HCT116 (cell line): ENCODE measurements at regions not wholly inside any gene's neighbourhood (a gene's known extent, or its start where the extent isn't known, plus 50 kb on each side); places are given as distances from the start of the nearest gene placed in this dataset.

Experiments used
- ATAC-seq: fragments of 200-7000 bp; cut with Tn5 transposase; 2 replicates; pipeline ENCODE4 v1.9.1; 2020; ENCODE audit warnings: mild to moderate bottlenecking, moderate library complexity
- BruUV-seq: library from RNA; stranded (reverse); fragments of 400-500 nt; replicated peaks from 2 replicates; lab custom pipeline; 2021; lab: Mats Ljungman, UMichigan
- CTCF ChIA-PET: fragments of 300-600 bp; sonication (Branson Sonifier 250); formaldehyde crosslinking; loops from one replicate; lab custom pipeline; 2021; ENCODE audit warnings: antibody characterized with exemption; lab: Charles Lee
- POLR2A ChIA-PET: fragments of 300-600, 350-600 bp; sonication (Branson Sonifier 250); formaldehyde crosslinking; loops from one replicate; lab custom pipeline; 2021; ENCODE audit warnings: antibody characterized with exemption; lab: Charles Lee
- RAD21 ChIA-PET, 2 experiments: fragments of 300-600 bp; sonication (Branson Sonifier 250); formaldehyde crosslinking; loops; one replicate each; lab custom pipeline; 2023; ENCODE audit warnings: low total read pairs in 2 of 2; ENCODE audit not compliant: uncharacterized antibody in 2 of 2, unreplicated experiment in 2 of 2, low non-redundant PET in 1 of 2; lab: Charles Lee
- DNase-seq: peaks from one replicate; pipeline ENCODE4 v3.0.0-alpha.2; 2010; ENCODE audit warnings: low read depth, low spot score
- H2AFZ ChIP-seq: fragments of 200-600 bp; shearing (Covaris generic), sonication (generic); 2 replicates; pipeline ENCODE4 v1.6.1; 2017; ENCODE audit warnings: low read depth, mixed run types, mixed read lengths, antibody characterized with exemption, low read length; ENCODE audit not compliant: poor library complexity, severe bottlenecking
- H3K27ac ChIP-seq: 2 replicates; pipeline ENCODE4 v1.5.1; 2012; ENCODE audit warnings: low read depth, low read length
- H3K27me3 ChIP-seq: fragments of 200-600 bp; sonication (generic); 2 replicates; pipeline ENCODE4 v1.6.1; 2016; ENCODE audit warnings: mixed run types, low read length, mixed read lengths; ENCODE audit not compliant: insufficient read depth
- H3K36me3 ChIP-seq, 2 experiments: fragments of 200-500 bp in 1 of 2; fragments of 200-600 bp in 1 of 2; sonication (Bioruptor generic) in 1 of 2; sonication (generic) in 1 of 2; 2 replicates each; pipeline versions ENCODE4 v1.5.1 to v1.6.1; 2014 to 2016; ENCODE audit warnings: low read length in 2 of 2, inconsistent platforms in 1 of 2, mixed read lengths in 1 of 2, mixed run types in 1 of 2; ENCODE audit not compliant: insufficient read depth in 2 of 2, control insufficient read depth in 1 of 2
- H3K4me1 ChIP-seq, 2 experiments: fragments of 200-600 bp in 1 of 2; sonication (generic) in 1 of 2; 2 replicates each; pipeline versions ENCODE4 v1.5.1 to v1.6.1; 2012 to 2017; ENCODE audit warnings: low read length in 2 of 2, inconsistent platforms in 1 of 2, mild to moderate bottlenecking in 1 of 2, mixed read lengths in 1 of 2, mixed run types in 1 of 2, moderate library complexity in 1 of 2; ENCODE audit not compliant: insufficient read depth in 2 of 2, control insufficient read depth in 1 of 2
- H3K4me2 ChIP-seq: fragments of 200-600 bp; sonication (generic); 2 replicates; pipeline ENCODE4 v1.6.1; 2017; ENCODE audit warnings: mixed run types, low read length, mixed read lengths
- H3K4me3 ChIP-seq, 2 experiments: fragments of 200-600 bp in 1 of 2; sonication (generic) in 1 of 2; replicated peaks in 1 of 2; 2 replicates each; pipeline ENCODE4 v1.5.1; 2011 to 2016; ENCODE audit warnings: low read length in 2 of 2, control low read depth in 1 of 2, low read depth in 1 of 2, mild to moderate bottlenecking in 1 of 2, mixed read lengths in 1 of 2, mixed run types in 1 of 2
- H3K79me2 ChIP-seq: fragments of 200-600 bp; sonication (generic); 2 replicates; pipeline ENCODE4 v1.6.1; 2017; ENCODE audit warnings: mild to moderate bottlenecking, mixed run types, low read length, moderate library complexity, mixed read lengths; ENCODE audit not compliant: insufficient read depth
- H3K9ac ChIP-seq: fragments of 200-600 bp; sonication (generic); 2 replicates; pipeline ENCODE4 v1.6.1; 2016; ENCODE audit warnings: low read length, mixed read lengths
- H3K9me2 ChIP-seq: fragments of 200-600 bp; sonication (generic), shearing (Covaris generic); 2 replicates; pipeline ENCODE4 v1.6.1; 2017; ENCODE audit warnings: mixed run types, mild to moderate bottlenecking, moderate library complexity; ENCODE audit not compliant: insufficient read depth
- H3K9me3 ChIP-seq, 2 experiments: fragments of 200-500 bp in 1 of 2; fragments of 200-600 bp in 1 of 2; sonication (Bioruptor generic) in 1 of 2; sonication (generic) in 1 of 2; 2 replicates each; pipeline ENCODE4 v1.6.1; 2014 to 2017; ENCODE audit warnings: low read length in 2 of 2, mixed read lengths in 2 of 2, inconsistent platforms in 1 of 2, low read depth in 1 of 2, mild to moderate bottlenecking in 1 of 2, mixed run types in 1 of 2, moderate library complexity in 1 of 2; ENCODE audit not compliant: control insufficient read depth in 1 of 2, insufficient read depth in 1 of 2
- H4K20me1 ChIP-seq: fragments of 200-600 bp; sonication (generic), shearing (Covaris generic); 2 replicates; pipeline ENCODE4 v1.6.1; 2017; ENCODE audit warnings: mixed run types, mild to moderate bottlenecking, moderate library complexity; ENCODE audit not compliant: insufficient read depth
- CBX3 ChIP-seq: IDR thresholded peaks from 2 replicates; pipeline ENCODE4 v1.6.1; 2012; ENCODE audit warnings: low read depth
- EZH2phosphoT487 ChIP-seq: fragments of 200-600 bp; IDR thresholded peaks from 2 replicates; pipeline ENCODE4 v1.6.1; 2018; ENCODE audit warnings: antibody characterized with exemption, borderline replicate concordance
- FOSL1 ChIP-seq: IDR thresholded peaks from 2 replicates; pipeline ENCODE4 v1.6.1; 2012; ENCODE audit warnings: low read depth
- POLR2AphosphoS5 ChIP-seq: IDR thresholded peaks from 2 replicates; pipeline ENCODE4 v1.6.1; 2011; ENCODE audit warnings: mild to moderate bottlenecking, low read depth, low read length, moderate library complexity
- RAD21 ChIP-seq: IDR thresholded peaks from 2 replicates; pipeline ENCODE4 v1.6.1; 2012; ENCODE audit warnings: low read depth, mild to moderate bottlenecking
- SRF ChIP-seq: IDR thresholded peaks from 2 replicates; pipeline ENCODE4 v1.6.1; 2012; ENCODE audit warnings: low read depth
- TCF7L2 ChIP-seq: IDR thresholded peaks from 2 replicates; pipeline ENCODE4 v1.7.0; 2011; ENCODE audit warnings: borderline replicate concordance, inconsistent platforms; ENCODE audit not compliant: insufficient read depth, insufficient read length; ENCODE audit errors: extremely low read depth
- ZFX ChIP-seq: fragments of 450-650 bp; IDR thresholded peaks from 2 replicates; pipeline ENCODE4 v1.6.1; 2017
- intact Hi-C: fragments of 100-400 bp; cut with micrococcal nuclease; formaldehyde crosslinking; loops from 2 replicates; pipeline ENCODE4 v1.10.0; 2022
- TF ChIP-seq, protein P1 (sequence below): IDR thresholded peaks from 2 replicates; pipeline ENCODE4 v1.6.1; 2011; ENCODE audit warnings: mild to moderate bottlenecking, low read length, moderate library complexity; ENCODE audit not compliant: insufficient replicate concordance; ENCODE audit errors: extremely low read depth

DNA sequence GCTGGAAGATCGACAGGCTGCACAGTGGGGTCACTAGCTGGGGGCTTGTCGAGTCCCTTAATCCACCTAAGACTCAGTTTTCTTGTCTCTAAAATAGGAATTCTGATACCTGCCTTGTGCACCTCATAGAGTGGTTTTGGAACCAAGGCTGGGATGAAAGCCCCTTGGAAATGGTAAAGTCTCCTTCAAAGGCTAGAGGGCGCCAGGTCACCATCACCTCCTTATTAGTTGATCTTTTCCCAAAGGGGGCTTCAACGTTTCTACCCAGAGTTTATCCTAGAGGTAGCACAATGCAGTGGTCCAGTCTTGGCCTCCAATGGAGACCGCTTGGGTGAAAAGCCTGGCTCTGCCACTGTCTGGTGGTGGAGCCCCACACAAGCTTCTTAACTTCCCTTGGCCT, 158.2 kb downstream of the AIPL1 start:
- POLR2A ChIA-PET = no interaction called here
- H3K4me2 ChIP-seq = no peak overlapping the region
- no peaks in the 10 kb centered on the region for H4K20me1 ChIP-seq
- no peak overlapping the region for H3K27ac ChIP-seq
- H2AFZ ChIP-seq = no peak overlapping the region
- H3K27me3 ChIP-seq = peaks cover 21% of the 10 kb centered on the region; the same call in 1 of the 2 replicates
- H3K36me3 ChIP-seq = no peaks in the 10 kb centered on the region
- H3K4me3 ChIP-seq = no peak overlapping the region
- DNase-seq = no peak
- no TSS peak for BruUV-seq
- intact Hi-C loops = loop anchor here (10.0 kb wide), 1 partner anchor 482 kb away; no protein-coding TSS in a partner anchor
- no peaks in the 10 kb centered on the region for H3K4me1 ChIP-seq
- no peak overlapping the region for H3K9ac ChIP-seq
- no peaks in the 10 kb centered on the region for H3K79me2 ChIP-seq
- RAD21 ChIA-PET = no interaction called here
- no peak for ATAC-seq
- no peaks in the 10 kb centered on the region for H3K9me3 ChIP-seq
- CTCF ChIA-PET = no interaction called here
- TF ChIP-seq FOSL1 (no peak), RAD21 (peak; percentile 36)
- TF ChIP-seq, all 23 proteins: peak for 1
- H3K9me2 ChIP-seq = no peaks in the 10 kb centered on the region

DNA sequence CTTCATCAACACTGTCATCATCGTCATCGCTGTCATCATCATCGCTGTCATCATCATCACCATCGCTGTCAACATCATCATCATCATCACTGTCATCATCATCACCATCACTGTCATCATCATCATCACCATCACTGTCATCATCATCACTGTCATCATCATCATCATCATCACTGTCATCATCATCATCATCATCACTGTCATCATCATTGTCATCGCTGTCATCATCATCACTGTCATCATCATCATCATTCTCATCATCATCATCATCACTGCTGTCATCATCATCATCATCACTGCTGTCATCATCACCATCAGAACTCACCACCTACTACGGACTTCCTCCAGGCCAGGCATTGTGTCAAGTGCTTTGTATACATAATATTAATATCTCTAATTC, 160.6 kb downstream of the AIPL1 start:
- ChIA-PET CTCF (no interaction called here), POLR2A (no interaction called here), RAD21 (no interaction called here)
- no peaks in the 10 kb centered on the region for H3K36me3 ChIP-seq
- no peak overlapping the region for H3K9ac ChIP-seq
- no peak overlapping the region for H3K4me2 ChIP-seq
- no peak overlapping the region for H3K4me3 ChIP-seq
- TF ChIP-seq TCF7L2 (no peak), POLR2AphosphoS5 (no peak), SRF (no peak), CBX3 (no peak), EZH2phosphoT487 (no peak), ZFX (no peak)
- TF ChIP-seq, protein P1, sequence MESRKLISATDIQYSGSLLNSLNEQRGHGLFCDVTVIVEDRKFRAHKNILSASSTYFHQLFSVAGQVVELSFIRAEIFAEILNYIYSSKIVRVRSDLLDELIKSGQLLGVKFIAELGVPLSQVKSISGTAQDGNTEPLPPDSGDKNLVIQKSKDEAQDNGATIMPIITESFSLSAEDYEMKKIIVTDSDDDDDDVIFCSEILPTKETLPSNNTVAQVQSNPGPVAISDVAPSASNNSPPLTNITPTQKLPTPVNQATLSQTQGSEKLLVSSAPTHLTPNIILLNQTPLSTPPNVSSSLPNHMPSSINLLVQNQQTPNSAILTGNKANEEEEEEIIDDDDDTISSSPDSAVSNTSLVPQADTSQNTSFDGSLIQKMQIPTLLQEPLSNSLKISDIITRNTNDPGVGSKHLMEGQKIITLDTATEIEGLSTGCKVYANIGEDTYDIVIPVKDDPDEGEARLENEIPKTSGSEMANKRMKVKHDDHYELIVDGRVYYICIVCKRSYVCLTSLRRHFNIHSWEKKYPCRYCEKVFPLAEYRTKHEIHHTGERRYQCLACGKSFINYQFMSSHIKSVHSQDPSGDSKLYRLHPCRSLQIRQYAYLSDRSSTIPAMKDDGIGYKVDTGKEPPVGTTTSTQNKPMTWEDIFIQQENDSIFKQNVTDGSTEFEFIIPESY = no peak
- DNase-seq (no peak), ATAC-seq (no peak)
- H3K79me2 ChIP-seq = no peaks in the 10 kb centered on the region
- no peaks in the 10 kb centered on the region for H4K20me1 ChIP-seq
- no peaks in the 10 kb centered on the region for H3K4me1 ChIP-seq
- no TSS peak for BruUV-seq
- intact Hi-C loops = loop anchor here (10.0 kb wide), 1 partner anchor 480 kb away; no protein-coding TSS in a partner anchor
- H2AFZ ChIP-seq = no peak overlapping the region
- no peaks in the 10 kb centered on the region for H3K9me2 ChIP-seq
- H3K27me3 ChIP-seq = peaks cover 21% of the 10 kb centered on the region; the same call in 1 of the 2 replicates
- no peak overlapping the region for H3K27ac ChIP-seq
- H3K9me3 ChIP-seq = no peaks in the 10 kb centered on the region
